K562 (cell line): ENCODE measurements at regions not wholly inside any gene's neighbourhood (a gene's known extent, or its start where the extent isn't known, plus 50 kb on each side); places are given as distances from the start of the nearest gene placed in this dataset.

Experiments
- ATAC-seq: fragments of 200-7000 bp; cut with Tn5 transposase; 3 replicates; pipeline ENCODE4 v1.9.1; 2020; ENCODE audit warnings: moderate library complexity
- BruUV-seq: library from RNA; stranded (reverse); fragments of 400-500 nt; replicated peaks from 2 replicates; lab custom pipeline; 2021; lab: Mats Ljungman, UMichigan
- CTCF ChIA-PET: fragments of 300-600 bp; formaldehyde crosslinking; extraction: SDS; loops from one replicate; lab custom pipeline; 2021; ENCODE audit warnings: low intra/inter-chr PET ratio; lab: Yijun Ruan, JAX
- POLR2A ChIA-PET: fragments of 300-600, 350-650 bp; sonication (Branson Sonifier 250); formaldehyde crosslinking; extraction: SDS; loops from one replicate; lab custom pipeline; 2021; ENCODE audit warnings: antibody characterized with exemption, inconsistent platforms; lab: Yijun Ruan, JAX
- DNase-seq, 4 experiments: peaks; one replicate each; pipeline versions ENCODE4 v3.0.0 to v3.0.0-alpha.2; 2011 to 2018; ENCODE audit warnings: low spot score in 3 of 4, mixed read lengths in 3 of 4; ENCODE audit errors: extremely low read depth in 1 of 4
- FAIRE-seq: peaks from 2 replicates; lab custom pipeline; 2011; peaks lifted over from hg19 to GRCh38; lab: Jason Lieb, UNC
- H2AFZ ChIP-seq: 2 replicates; pipeline ENCODE4 v1.6.0; 2011; ENCODE audit warnings: low read depth, low read length, control low read depth, inconsistent platforms
- H3K27ac ChIP-seq: fragments of 200-600 bp; 3 replicates; pipeline ENCODE4 v1.8.0; 2011; ENCODE audit warnings: low read depth, mild to moderate bottlenecking, control low read depth, inconsistent platforms, low read length, moderate library complexity, mixed read lengths; ENCODE audit errors: extremely low read depth
- H3K27me3 ChIP-seq, 2 experiments: fragments of 300-600 bp in 1 of 2; 2 replicates in 1 of 2; 3 replicates in 1 of 2; pipeline versions ENCODE4 v1.6.0 to v1.8.0; 2011; ENCODE audit warnings: inconsistent platforms in 2 of 2, low read length in 2 of 2, mild to moderate bottlenecking in 1 of 2, mixed read lengths in 1 of 2, moderate library complexity in 1 of 2; ENCODE audit not compliant: control insufficient read depth in 2 of 2, insufficient read depth in 2 of 2
- H3K36me3 ChIP-seq: fragments of 300-600 bp; 3 replicates; pipeline ENCODE4 v1.8.0; 2011; ENCODE audit warnings: mild to moderate bottlenecking, low read length, inconsistent platforms; ENCODE audit not compliant: control insufficient read depth, insufficient read depth
- H3K4me1 ChIP-seq, 2 experiments: fragments of 200-600 bp in 1 of 2; replicated peaks in 1 of 2; 2 replicates in 1 of 2; 3 replicates in 1 of 2; pipeline versions ENCODE4 v1.5.1 to v1.8.0; 2011; ENCODE audit warnings: inconsistent platforms in 2 of 2, low read length in 2 of 2, mild to moderate bottlenecking in 1 of 2, mixed read lengths in 1 of 2, moderate library complexity in 1 of 2; ENCODE audit not compliant: control insufficient read depth in 2 of 2, insufficient read depth in 2 of 2
- H3K4me2 ChIP-seq: 2 replicates; pipeline ENCODE4 v1.6.1; 2011; ENCODE audit warnings: low read length, control low read depth, inconsistent platforms, mixed read lengths; ENCODE audit not compliant: insufficient read depth
- H3K4me3 ChIP-seq: fragments of 200-600 bp; sonication (generic), shearing (Covaris generic); 2 replicates; pipeline ENCODE4 v1.5.1; 2016; ENCODE audit warnings: control low read depth, inconsistent platforms
- H3K79me2 ChIP-seq: fragments of 200-600 bp; 3 replicates; pipeline ENCODE4 v1.8.0; 2011; ENCODE audit warnings: low read length, inconsistent platforms; ENCODE audit not compliant: control insufficient read depth, insufficient read depth
- H3K9ac ChIP-seq, 2 experiments: 2 replicates each; pipeline versions ENCODE4 v1.6.0 to v1.6.1; 2011; ENCODE audit warnings: low read depth in 2 of 2, low read length in 2 of 2, control low read depth in 1 of 2, inconsistent platforms in 1 of 2, mild to moderate bottlenecking in 1 of 2, mixed read lengths in 1 of 2; ENCODE audit not compliant: insufficient read depth in 1 of 2
- H3K9me1 ChIP-seq: one replicate; pipeline ENCODE4 v1.6.0; 2011; ENCODE audit warnings: inconsistent platforms, mild to moderate bottlenecking, low read length, moderate library complexity; ENCODE audit not compliant: control insufficient read depth, insufficient read depth
- H3K9me3 ChIP-seq: replicated peaks from 2 replicates; pipeline ENCODE4 v1.5.1; 2011; ENCODE audit warnings: low read depth, low read length, inconsistent platforms; ENCODE audit not compliant: control insufficient read depth, insufficient read depth
- H4K20me1 ChIP-seq: replicated peaks from 2 replicates; pipeline ENCODE4 v1.6.1; 2011; ENCODE audit warnings: low read length, inconsistent platforms, mixed read lengths; ENCODE audit not compliant: control insufficient read depth, insufficient read depth
- AFF1 ChIP-seq, 2 experiments: fragments of 450-650 bp; IDR thresholded peaks; 2 replicates each; pipeline ENCODE4 v1.6.1; 2018; ENCODE audit warnings: mild to moderate bottlenecking in 2 of 2, low read depth in 1 of 2; ENCODE audit not compliant: partially characterized antibody in 2 of 2
- ATF7 ChIP-seq: fragments of 450-650 bp; IDR thresholded peaks from 2 replicates; pipeline ENCODE4 v1.7.1; 2014; ENCODE audit warnings: mild to moderate bottlenecking, moderate library complexity
- CBX2 ChIP-seq: fragments of 200-600 bp; sonication (generic); IDR thresholded peaks from one replicate; pipeline ENCODE4 v1.6.1; 2012; ENCODE audit warnings: mild to moderate bottlenecking, low read length, inconsistent platforms; ENCODE audit not compliant: insufficient read depth, poor library complexity, severe bottlenecking
- DEAF1 ChIP-seq: fragments of 450-650 bp; formaldehyde crosslinking; IDR thresholded peaks from 2 replicates; pipeline ENCODE4 v1.4.0; 2020; ENCODE audit warnings: mild to moderate bottlenecking, moderate library complexity
- GMEB1 ChIP-seq: fragments of 250-450 bp; sonication (Bioruptor Pico); IDR thresholded peaks from 2 replicates; pipeline ENCODE4 v1.4.0; 2020; ENCODE audit warnings: mild to moderate bottlenecking
- GTF2B ChIP-seq: IDR thresholded peaks from 2 replicates; pipeline ENCODE4 v1.6.1; 2011; ENCODE audit not compliant: insufficient read length; ENCODE audit errors: extremely low read depth
- POLR2A ChIP-seq: fragments of 450-650 bp; conservative IDR thresholded peaks from 2 replicates; pipeline ENCODE4 v1.6.1; 2016
- POLR3G ChIP-seq: IDR thresholded peaks from 2 replicates; pipeline ENCODE4 v1.6.1; 2011; ENCODE audit not compliant: insufficient read length, insufficient replicate concordance; ENCODE audit errors: extremely low read depth
- YY1 ChIP-seq, 3 experiments: IDR thresholded peaks; 2 replicates each; pipeline ENCODE4 v1.6.1; 2011; ENCODE audit warnings: low read length in 2 of 3, mild to moderate bottlenecking in 2 of 3, moderate library complexity in 2 of 3, borderline replicate concordance in 1 of 3, control low read depth in 1 of 3, low read depth in 1 of 3; ENCODE audit not compliant: insufficient read depth in 3 of 3, insufficient replicate concordance in 2 of 3, control insufficient read depth in 1 of 3, insufficient read length in 1 of 3; ENCODE audit errors: extremely low read depth in 1 of 3
- ZNF57 ChIP-seq: fragments of 450-650 bp; formaldehyde crosslinking; IDR thresholded peaks from 2 replicates; pipeline ENCODE4 v1.4.0; 2020; ENCODE audit warnings: mild to moderate bottlenecking, moderate library complexity
- WGBS: fragments of 100-300 bp; shearing (Covaris generic); methylation state at CpG from one replicate; pipeline ENCODE4 v1.1.6; 2016; ENCODE audit warnings: low coverage, mixed read lengths; ENCODE audit not compliant: insufficient coverage; ENCODE audit errors: missing lambda C conversion rate; 5-methylcytosine and 5-hydroxymethylcytosine counted together
- in situ Hi-C: fragments of 300-500 bp; cut with MboI; formaldehyde crosslinking; loops from 4 replicates; pipeline ENCODE4 v1.15.0; 2018; ENCODE audit warnings: inconsistent platforms, mixed read lengths
- intact Hi-C: fragments of 100-400 bp; cut with micrococcal nuclease; formaldehyde crosslinking; loops from 2 replicates; pipeline ENCODE4 v1.14.2; 2022

- TF ChIP-seq YY1 (IDR thresholded peaks at IDR 0.05; ENCODE audit: borderline replicate concordance in 1 of 3, control insufficient read depth in 1 of 3, extremely low read depth in 1 of 3, insufficient read depth in 3 of 3, insufficient read length in 1 of 3, insufficient replicate concordance in 2 of 3, low read depth in 1 of 3, low read length in 2 of 3) (no peak), GTF2B (no peak), CBX2 (no peak), GMEB1 (CRISPR knock-in tag) (no peak), POLR3G (no peak)
- TF ChIP-seq, all 486 proteins: peak for 0
Observed at GRCh38 chr5:4860631-4861030, 279.5 kb upstream of the ADAMTS16 start (continued).

DNA sequence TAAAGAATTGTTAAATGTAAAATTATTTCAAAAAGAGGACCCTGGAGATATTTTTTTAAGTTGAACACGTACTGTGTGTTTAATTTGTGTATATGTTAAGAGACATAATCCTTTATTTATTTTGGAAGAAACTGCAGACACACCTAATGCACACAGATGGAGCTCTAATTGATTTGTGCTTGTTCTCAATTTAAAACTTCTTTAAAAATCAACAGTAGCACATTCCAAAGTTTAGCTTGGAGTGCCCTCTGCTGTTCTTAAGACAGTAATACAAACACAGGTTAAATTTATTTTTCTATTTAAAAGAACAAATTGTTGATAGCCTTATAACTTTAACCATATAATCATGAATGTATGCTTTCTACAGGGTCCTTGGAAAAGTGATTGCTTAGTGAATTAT is 277.6 kb upstream of the ADAMTS16 start:
- Histone ChIP-seq H3K36me3 (no peaks in the 10 kb centered on the region), H3K9ac (no peak overlapping the region), H3K27me3 (no peaks in the 10 kb centered on the region), H4K20me1 (no peaks in the 10 kb centered on the region), H2AFZ (no peak overlapping the region), H3K27ac (no peak overlapping the region), H3K4me1 (no peaks in the 10 kb centered on the region), H3K9me3 (no peaks in the 10 kb centered on the region), H3K4me2 (no peak overlapping the region), H3K9me1 (no peaks in the 10 kb centered on the region), H3K4me3 (no peak overlapping the region), H3K79me2 (no peaks in the 10 kb centered on the region)
- ChIA-PET CTCF (no interaction called here), POLR2A (no interaction called here)
- 0% methylated on average over 1 of the region's 1 CpG for WGBS
- FAIRE-seq (peak; percentile 85), ATAC-seq (peak; percentile 55), DNase-seq (peak; percentile 24 to 54 (median 48))
- intact Hi-C loops, result no loop called here
- in situ Hi-C loops, result no loop called here
- no TSS peak for BruUV-seq
- TF ChIP-seq ZNF57 (CRISPR knock-in tag) (no peak), ATF7 (no peak), AFF1 (IDR thresholded peaks at IDR 0.05; ENCODE audit: low read depth in 1 of 2, partially characterized antibody in 2 of 2) (no peak), DEAF1 (CRISPR knock-in tag) (peak; percentile 58; the same call in 1 of the 2 replicates), POLR2A (no peak)
